Motor neuron (in vitro differentiated cells): ENCODE measurements at regions not wholly inside any gene's neighbourhood (a gene's known extent, or its start where the extent isn't known, plus 50 kb on each side); places are given as distances from the start of the nearest gene placed in this dataset.

Experiments used
- ATAC-seq, 8 experiments: fragments of 200-7000 bp; cut with Tn5 transposase; replicated peaks in 6 of 8; 2 replicates each; pipeline ENCODE4 v1.8.0; 2021; ENCODE audit warnings: mild to moderate bottlenecking in 8 of 8, moderate library complexity in 8 of 8
- H3K27ac ChIP-seq, 2 donors: fragments of 250-450 bp; sonication (Bioruptor Pico); 2 replicates each; pipeline ENCODE4 v1.9.0; 2021; ENCODE audit warnings: antibody characterized with exemption in 2 of 2, mild to moderate bottlenecking in 2 of 2, moderate library complexity in 1 of 2
- H3K4me1 ChIP-seq, 2 donors: fragments of 250-450 bp; sonication (Bioruptor Pico); replicated peaks in 1 of 2; 2 replicates each; pipeline ENCODE4 v1.6.1; 2021; ENCODE audit warnings: antibody characterized with exemption in 2 of 2, mild to moderate bottlenecking in 2 of 2, moderate library complexity in 1 of 2
- H3K4me3 ChIP-seq, 5 donors: fragments of 250-450 bp; sonication (Bioruptor Pico); 2 replicates each; pipeline ENCODE4 v1.9.0; 2021; ENCODE audit warnings: antibody characterized with exemption in 5 of 5, mild to moderate bottlenecking in 5 of 5, moderate library complexity in 4 of 5
- WGBS, 10 experiments: fragments of 450-650 bp; shearing (Covaris generic); methylation state at CpG; one replicate each; pipeline ENCODE4 v1.0.0; 2022; 5-methylcytosine and 5-hydroxymethylcytosine counted together
- in situ Hi-C, 9 experiments: fragments of 400-800 bp; cut with MboI; loops; one replicate each; pipeline ENCODE4 v1.15.0; 2021; ENCODE audit warnings: low sequenced_read_pairs in 9 of 9, low pct_unique_long_range_greater_than_20kb in 2 of 9; ENCODE audit not compliant: unreplicated experiment in 9 of 9

DNA sequence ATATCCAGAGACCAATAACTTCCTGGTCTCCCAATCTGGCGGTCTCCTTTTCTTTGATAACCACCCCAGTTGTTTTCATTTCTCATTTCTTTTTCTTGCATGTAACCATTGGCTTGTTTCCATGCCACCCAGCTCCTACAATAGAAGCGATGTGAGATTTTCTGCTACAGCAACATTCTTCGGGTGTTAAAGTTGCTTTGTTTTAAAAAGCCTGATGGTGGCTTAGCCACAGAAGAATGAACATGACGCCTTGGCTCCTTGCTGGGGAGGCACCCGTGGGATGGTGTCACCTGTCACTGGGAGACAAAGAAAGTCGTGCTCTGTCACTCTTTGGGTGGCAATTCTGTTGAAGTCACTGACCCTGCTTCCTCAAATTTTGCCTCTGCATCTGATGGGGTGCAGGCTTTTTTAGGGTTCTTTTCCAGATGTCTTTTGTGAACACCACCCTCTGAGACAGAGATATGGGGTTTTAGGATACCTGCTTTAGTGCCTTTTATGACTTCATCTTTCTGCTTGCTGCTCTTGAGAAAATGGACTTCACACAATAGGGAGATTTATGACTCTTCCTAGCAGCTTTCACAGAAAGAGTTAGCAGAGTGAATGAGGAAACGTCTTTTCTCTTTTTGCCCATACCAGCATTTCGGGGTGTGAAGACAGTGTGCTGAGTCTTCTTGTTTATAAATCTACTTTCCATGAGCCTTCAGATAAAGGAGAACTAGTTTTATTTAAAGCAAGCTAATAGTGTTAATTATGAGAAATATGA, 265.3 kb upstream of the TBX3 start:
- 18 to 81% (median 53%) methylated on average over 1 to 8 of the region's 8 CpGs for WGBS, 10 experiments
- Histone ChIP-seq H3K27ac (no peak overlapping the region), H3K4me1 (peaks cover 0 to 20% of the 10 kb centered on the region in 2 donors)

GRCh38 chr12:114945351-114945750, 261.4 kb upstream of the TBX3 start:
- WGBS, 10 experiments: 50 to 100% (median 89%) methylated on average over 1 to 2 of the region's 2 CpGs; no CpG with 5 or more reads in 4 of the 10 experiments
- H3K27ac ChIP-seq: no peak overlapping the region
- no peak for ATAC-seq

More for the DNA sequence above, 265.3 kb upstream of the TBX3 start:
- in situ Hi-C loops: no loop called here
- H3K4me3 ChIP-seq: no peak overlapping the region
- peak in 5 of 8 experiments; percentile 35 to 82 (median 58) for ATAC-seq

DNA sequence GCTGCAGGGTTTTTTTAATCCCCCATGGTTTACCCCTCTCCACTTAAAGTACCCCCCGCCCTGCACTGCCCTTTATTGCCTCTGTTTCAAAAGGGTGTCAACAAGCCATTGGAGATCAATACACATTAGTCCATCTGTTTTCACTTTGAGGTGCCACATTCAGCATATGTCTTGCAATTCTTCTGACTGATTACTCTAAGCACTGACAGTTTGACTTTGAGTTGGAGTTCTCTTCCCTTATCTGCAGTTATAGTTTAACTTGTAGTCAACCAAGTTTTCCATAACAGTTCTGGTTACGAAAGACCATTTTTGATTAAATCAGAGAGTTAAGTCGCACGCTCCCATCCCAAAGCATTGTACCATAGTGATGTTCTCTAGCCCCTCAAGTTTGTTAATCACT, 260.8 kb upstream of the TBX3 start:
- peaks cover 0 to 12% of the 10 kb centered on the region in 2 donors for H3K4me1 ChIP-seq
- H3K4me3 ChIP-seq: no peak overlapping the region
- 58 to 100% (median 86%) methylated on average over 1 to 4 of the region's 4 CpGs; no CpG with 5 or more reads in 2 of the 10 experiments for WGBS, 10 experiments
- H3K27ac ChIP-seq: no peak overlapping the region
- in situ Hi-C loops: no loop called here
- no peak for ATAC-seq

More at GRCh38 chr12:114945351-114945750, 261.4 kb upstream of the TBX3 start:
- Histone ChIP-seq H3K4me3 (no peak overlapping the region), H3K4me1 (peaks cover 0 to 17% of the 10 kb centered on the region in 2 donors)
- in situ Hi-C loops: no loop called here

DNA sequence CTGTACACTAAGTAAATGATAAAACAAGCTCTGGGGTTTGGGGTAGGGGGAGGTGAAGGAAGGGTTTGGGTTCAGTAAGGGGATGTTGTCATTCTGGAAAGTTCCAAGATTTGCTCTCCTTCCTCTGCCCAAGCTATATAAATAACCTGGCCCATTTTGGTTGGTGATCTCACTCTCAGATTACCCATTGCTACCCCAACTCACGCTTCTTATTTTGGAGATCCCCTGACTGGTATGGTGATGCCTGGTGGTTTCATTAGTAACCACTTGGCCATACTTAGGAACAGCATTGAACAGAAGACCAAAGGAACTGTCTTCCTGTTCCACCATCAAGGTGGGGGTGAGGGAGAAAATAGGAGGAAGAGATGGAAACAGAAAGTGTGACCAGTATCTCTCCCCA, 259.6 kb upstream of the TBX3 start:
- WGBS, 10 experiments: 100% methylated on average over 1 of the region's 1 CpG; no CpG with 5 or more reads in 8 of the 10 experiments
- in situ Hi-C loops: no loop called here
- no peak for ATAC-seq
- Histone ChIP-seq H3K4me1 (peaks cover 3 to 7% of the 10 kb centered on the region in 2 donors), H3K4me3 (no peak overlapping the region), H3K27ac (no peak overlapping the region)

DNA sequence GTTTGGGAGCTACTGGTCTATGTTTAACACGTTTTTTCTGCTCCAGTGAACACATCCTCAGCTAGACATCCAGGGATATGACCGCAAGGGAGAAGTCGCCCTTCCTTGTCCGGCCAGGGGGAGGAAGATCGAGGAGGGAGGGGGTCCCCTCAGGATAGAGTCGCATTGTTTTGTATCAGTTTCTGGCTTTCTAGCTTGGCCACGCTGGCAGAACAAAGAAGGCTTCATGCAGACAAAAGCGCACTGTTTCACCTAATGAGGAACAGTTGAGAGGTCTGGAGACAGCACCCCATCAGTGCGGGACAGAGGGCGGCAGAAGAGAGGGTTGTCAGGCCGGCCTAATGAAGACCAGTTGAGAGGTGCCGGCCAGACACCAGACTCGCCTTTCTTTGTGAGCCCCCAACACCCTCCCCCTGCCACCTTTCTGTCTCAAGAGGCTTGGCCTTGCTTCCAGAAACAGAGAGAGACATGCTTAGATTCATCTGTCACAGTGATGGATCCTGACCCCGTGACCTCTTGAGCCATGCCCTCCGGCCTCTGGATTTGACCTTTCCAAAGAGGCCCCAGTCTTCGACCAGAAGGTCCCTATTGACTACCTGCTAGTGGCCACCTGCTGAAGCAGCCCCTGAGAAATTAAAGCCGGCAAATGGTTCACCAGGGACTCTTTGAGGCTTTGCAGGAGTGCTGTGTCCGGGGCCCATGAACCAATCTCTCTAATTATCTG, 254.7 kb upstream of the TBX3 start:
- Histone ChIP-seq H3K4me3 (no peak overlapping the region), H3K4me1 (peaks cover 3 to 5% of the 10 kb centered on the region in 2 donors), H3K27ac (no peak overlapping the region)
- no peak for ATAC-seq
- in situ Hi-C loops: no loop called here
- 17 to 90% (median 63%) methylated on average over 1 to 10 of the region's 18 CpGs; no CpG with 5 or more reads in 2 of the 10 experiments for WGBS, 10 experiments

GRCh38 chr12:114936148-114937079, 252.4 kb upstream of the TBX3 start:
- H3K4me3 ChIP-seq: no peak overlapping the region
- WGBS, 10 experiments: 8 to 80% (median 78%) methylated on average over 1 to 11 of the region's 11 CpGs; no CpG with 5 or more reads in 1 of the 10 experiments
- in situ Hi-C loops: no loop called here
- peak in 4 of 8 experiments; percentile 46 to 75 (median 62) for ATAC-seq
- H3K4me1 ChIP-seq: peaks cover 3 to 5% of the 10 kb centered on the region in 2 donors
- no peak overlapping the region for H3K27ac ChIP-seq

DNA sequence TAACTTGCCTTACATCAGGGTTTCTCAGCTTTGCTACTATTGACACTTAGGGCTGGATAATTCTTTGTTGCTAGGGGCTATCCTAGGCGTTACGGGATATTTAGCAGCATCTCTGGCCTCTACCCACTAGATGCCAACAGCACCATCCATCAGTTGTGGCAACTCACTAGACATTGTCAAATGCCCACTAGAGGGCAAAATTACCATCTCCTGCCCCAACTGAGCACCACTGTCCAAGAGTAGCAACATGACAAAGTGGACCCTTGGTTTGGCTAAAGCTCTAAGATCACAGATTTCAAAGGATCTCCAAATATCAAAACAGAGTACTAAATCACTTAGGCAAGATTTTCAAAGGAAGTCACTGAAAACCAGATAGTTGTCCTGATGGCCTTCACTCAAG, 251.7 kb upstream of the TBX3 start:
- Histone ChIP-seq H3K4me1 (peaks cover 3 to 5% of the 10 kb centered on the region in 2 donors), H3K4me3 (no peak overlapping the region), H3K27ac (no peak overlapping the region)
- ATAC-seq: no peak
- 36 to 100% (median 91%) methylated on average over 2 of the region's 2 CpGs; no CpG with 5 or more reads in 4 of the 10 experiments for WGBS, 10 experiments
- in situ Hi-C loops: no loop called here

DNA sequence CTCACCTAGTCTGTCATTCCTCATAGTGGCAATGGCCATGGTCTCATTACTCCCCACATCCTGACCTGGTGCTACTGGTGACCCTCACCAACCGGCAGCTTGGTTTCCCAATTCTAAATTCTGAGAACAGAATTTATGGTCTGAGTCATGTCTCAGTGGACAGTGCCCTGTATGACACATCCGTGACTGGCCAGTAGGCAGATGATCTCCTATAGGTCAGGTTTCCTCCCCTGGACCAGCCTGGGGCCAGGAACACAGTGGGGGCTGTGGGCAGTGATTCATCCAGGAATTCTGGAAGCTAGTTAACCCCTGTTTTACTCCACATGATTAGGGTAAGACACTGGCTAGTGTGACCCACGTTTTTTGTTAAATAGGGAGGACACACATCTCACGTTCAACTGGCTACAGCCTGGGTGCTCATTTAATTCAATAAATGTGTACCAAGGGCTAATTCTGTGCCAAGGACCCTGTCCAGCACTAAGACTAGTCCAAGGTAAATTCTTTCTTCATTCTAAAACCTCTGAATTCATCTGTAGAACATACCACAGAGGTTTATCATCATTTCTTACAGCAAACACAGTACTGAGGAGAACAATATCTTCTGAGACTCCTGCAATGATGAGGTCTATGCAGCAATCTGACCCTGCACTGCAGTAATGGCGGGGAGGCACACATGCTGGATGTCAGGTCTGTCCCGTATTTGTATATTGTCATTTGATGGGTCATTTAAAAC, 249.6 kb upstream of the TBX3 start:
- Histone ChIP-seq H3K4me1 (no peaks in the 10 kb centered on the region), H3K4me3 (no peak overlapping the region), H3K27ac (no peak overlapping the region)
- peak in 5 of 8 experiments; percentile 57 to 100 (median 77) for ATAC-seq
- in situ Hi-C loops: no loop called here
- 0 to 100% (median 59%) methylated on average over 1 to 5 of the region's 6 CpGs; no CpG with 5 or more reads in 1 of the 10 experiments for WGBS, 10 experiments

DNA sequence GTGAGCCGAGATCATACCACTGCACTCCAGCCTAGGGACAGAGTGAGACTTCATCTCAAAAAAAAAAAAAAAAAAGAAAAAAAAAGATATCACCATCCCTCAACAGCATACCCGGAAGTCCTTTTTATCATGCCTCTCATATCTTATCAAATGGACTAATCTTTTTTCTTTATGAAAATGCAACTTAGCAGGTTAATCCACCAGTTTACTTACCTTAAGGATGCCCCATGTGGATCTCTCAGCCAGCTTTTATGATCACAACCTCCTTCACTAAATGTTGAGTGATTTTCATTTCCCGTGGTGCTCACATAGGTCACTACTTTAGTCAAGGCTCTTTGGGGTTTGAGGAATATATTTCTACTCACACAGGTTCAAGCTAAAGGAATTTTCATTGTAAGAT, 248.8 kb upstream of the TBX3 start:
- in situ Hi-C loops: no loop called here
- no peak for ATAC-seq
- Histone ChIP-seq H3K27ac (no peak overlapping the region), H3K4me1 (no peaks in the 10 kb centered on the region), H3K4me3 (no peak overlapping the region)
- 75 to 100% (median 86%) methylated on average over 1 to 2 of the region's 3 CpGs; no CpG with 5 or more reads in 1 of the 10 experiments for WGBS, 10 experiments

DNA sequence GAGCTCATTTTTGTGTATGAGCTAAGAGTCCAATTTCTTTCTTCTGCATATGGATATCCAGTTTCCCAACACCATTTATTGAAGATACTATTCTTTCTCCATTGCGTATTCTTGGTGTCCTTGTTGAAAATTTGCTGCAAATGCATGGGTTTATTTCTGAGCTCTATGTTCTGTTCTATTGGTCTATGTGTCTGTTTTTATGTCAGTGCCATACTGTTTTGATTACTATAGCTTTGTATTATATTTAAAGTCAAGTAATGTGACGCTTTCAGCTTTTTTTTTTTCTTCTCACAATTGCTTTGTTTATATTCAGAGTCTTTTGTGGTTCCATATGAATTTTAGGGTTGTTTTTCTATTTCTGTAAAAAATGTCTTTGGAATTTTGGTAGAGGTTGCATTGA, 247.1 kb upstream of the TBX3 start:
- no peak for ATAC-seq
- WGBS, 10 experiments: 47 to 92% (median 81%) methylated on average over 1 to 2 of the region's 2 CpGs
- in situ Hi-C loops: no loop called here
- H3K4me1 ChIP-seq: no peaks in the 10 kb centered on the region
- no peak overlapping the region for H3K27ac ChIP-seq
- no peak overlapping the region for H3K4me3 ChIP-seq

DNA sequence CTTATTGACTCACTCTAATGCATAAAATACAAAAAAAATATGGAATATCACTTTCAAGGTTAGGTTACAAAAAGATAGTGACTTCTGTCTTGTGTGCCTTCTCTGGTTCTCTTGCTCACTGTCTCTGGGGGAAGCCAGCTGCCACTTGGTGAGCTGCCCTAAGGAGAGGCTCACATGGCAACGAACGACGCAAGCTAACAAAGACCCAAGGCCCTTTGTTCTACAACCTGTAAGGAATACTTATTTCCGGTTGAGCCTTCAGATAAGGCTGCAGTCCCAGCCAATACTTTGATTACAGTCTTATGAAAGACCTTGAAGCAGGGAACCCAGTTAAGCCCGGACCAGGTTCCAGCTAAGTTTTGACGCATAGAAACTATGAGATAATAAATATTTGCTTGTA, 242.4 kb upstream of the TBX3 start:
- H3K4me1 ChIP-seq: no peaks in the 10 kb centered on the region
- WGBS, 10 experiments: 60 to 100% (median 86%) methylated on average over 1 to 6 of the region's 6 CpGs; no CpG with 5 or more reads in 1 of the 10 experiments
- H3K4me3 ChIP-seq: no peak overlapping the region
- H3K27ac ChIP-seq: no peak overlapping the region
- ATAC-seq: no peak
- in situ Hi-C loops: no loop called here

- 83 to 100% (median 90%) methylated on average over 1 to 4 of the region's 4 CpGs; no CpG with 5 or more reads in 1 of the 10 experiments for WGBS, 10 experiments
- no peak for ATAC-seq
- H3K4me3 ChIP-seq: no peak overlapping the region
- H3K4me1 ChIP-seq: no peaks in the 10 kb centered on the region
- no peak overlapping the region for H3K27ac ChIP-seq
- in situ Hi-C loops: no loop called here
Observed at GRCh38 chr12:114924946-114925475, 241.0 kb upstream of the TBX3 start.
